GM21447 (cell line): ENCODE measurements at regions not wholly inside any gene's neighbourhood (a gene's known extent, or its start where the extent isn't known, plus 50 kb on each side); places are given as distances from the start of the nearest gene placed in this dataset.
"Not testable (repeated sequence)": the region's sequence is repeated elsewhere in the genome, so short reads cannot be mapped to it uniquely, and the experiment has no call there.

Experiments
- ATAC-seq: cut with Tn5 transposase; IDR thresholded peaks from one replicate; pipeline ENCODE4 v1.9.1; 2021; ENCODE audit not compliant: unreplicated experiment

DNA sequence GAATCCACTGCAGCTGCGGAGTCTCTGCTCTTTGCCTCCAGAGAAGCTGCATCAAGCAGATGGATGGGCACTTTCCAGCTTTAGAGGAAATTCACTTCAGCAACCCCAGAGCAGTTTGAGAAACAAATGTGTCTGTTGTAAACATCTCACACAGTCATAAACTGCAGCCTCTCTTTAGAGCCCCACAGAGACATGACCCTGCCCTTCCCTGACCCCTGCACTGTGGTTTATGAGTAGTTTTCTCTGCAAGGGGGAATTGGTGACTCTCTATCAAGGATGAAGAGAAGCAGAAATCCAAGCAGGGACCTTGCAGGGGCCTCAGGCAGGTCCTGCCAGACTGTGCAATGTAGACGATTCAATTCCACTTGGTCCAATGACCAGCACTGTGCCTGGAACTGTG lies 160.2 kb downstream of the SH2D4B start:
- ATAC-seq, result no peak

DNA sequence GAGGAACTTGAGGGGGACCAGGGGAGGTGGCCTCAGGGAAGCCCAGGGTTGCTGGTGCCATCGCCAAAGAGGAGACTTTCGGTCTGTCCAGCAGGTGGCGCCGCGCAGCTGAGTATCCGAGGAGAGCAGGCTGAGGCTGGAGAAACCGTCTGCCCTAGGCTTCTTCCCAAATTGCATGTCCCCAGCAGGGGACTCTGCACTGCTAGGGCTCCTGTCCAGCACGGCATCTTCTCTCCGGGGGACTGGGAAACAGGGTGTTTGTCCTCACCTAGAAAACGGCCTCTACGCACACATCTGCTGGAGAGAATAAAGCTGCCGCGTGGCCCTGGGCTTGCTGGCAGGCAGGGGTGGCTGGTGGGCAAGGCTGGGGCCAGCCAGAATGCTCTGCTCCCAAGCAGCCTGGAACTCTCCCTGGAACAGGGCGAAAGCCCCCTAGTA lies 161.9 kb downstream of the SH2D4B start:
- peak; percentile 94 for ATAC-seq

- no peak for ATAC-seq
These were observed 162.6 kb downstream of the SH2D4B start for GRCh38 chr10:80700252-80700651.

DNA sequence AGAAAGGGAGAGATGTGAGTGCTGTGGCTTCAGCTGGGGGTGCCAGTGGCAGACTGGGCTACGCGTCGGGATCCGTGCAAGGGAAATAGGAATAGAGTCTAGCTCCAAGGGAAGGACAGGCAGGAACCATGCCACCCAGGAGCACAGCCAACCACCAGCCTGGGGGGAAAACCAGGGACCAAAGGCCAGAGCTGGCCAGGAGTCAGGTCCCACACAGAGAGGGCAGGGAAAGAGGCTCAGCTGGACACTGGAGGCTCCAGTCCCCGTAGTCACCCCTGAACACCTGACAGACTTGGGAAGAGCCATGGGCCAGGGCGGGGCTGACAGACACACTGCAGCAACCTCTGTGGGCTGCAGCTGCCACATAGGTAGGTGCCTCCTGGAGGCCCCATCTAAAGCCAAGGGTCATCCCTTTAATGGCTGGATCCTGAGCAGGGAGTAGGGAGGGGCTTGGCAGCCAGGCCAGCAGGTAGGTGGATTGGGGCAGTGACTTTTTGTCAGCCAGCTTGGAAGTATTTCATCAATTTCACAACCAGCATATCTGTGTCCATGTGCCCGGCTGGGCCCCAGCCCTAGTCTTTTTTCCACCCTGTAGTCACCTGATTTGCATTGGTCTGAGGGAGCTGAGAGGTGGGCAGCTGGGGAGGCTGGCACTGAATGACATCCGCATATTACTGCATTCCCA lies 163.2 kb downstream of the SH2D4B start:
- ATAC-seq, result no peak

DNA sequence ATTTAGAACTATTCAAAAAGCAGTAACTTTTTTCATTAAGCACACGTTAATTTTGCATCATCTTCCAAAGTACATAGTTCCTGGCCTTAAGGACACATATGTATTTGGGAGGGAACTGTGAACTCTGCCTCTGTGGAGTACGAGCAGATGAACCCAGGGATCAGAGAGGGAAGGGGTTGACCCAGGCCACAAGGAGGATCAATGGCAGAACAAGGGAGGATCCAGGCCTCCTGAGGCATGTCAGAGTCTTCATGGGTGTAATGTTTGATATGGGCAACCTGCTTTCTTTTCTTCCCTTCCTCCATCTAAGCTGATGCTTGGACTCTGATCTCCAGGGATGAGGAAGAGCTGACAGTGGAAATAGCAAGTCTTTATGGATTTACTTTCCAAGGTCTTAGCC lies 164.0 kb downstream of the SH2D4B start:
- no peak for ATAC-seq

DNA sequence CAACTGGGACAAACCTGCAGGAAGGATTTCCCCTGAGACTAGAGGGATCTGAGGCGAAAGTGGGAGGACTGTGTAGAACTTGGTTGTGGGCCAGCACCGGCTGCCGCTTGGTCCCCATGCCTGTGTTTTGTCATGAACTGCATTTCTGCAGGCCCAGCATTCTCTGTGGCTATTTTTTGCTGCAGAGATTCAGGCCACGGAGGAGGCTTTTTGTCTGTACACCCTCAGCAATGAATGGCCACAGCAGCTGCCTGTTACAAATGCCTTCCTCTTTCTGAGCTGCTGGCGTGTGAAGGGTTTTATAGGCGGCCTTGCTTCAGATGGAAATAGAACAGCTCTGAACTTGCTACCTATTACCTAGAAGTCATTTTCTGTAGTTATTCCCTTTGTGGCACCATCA lies 164.4 kb downstream of the SH2D4B start:
- ATAC-seq, result no peak

- no peak for ATAC-seq
These were observed 168.2 kb downstream of the SH2D4B start for GRCh38 chr10:80705899-80706298.

GRCh38 chr10:80708185-80708584 lies 170.5 kb downstream of the SH2D4B start:
- no peak for ATAC-seq

- ATAC-seq, result no peak
These were observed 171.1 kb downstream of the SH2D4B start for GRCh38 chr10:80708808-80709207.

DNA sequence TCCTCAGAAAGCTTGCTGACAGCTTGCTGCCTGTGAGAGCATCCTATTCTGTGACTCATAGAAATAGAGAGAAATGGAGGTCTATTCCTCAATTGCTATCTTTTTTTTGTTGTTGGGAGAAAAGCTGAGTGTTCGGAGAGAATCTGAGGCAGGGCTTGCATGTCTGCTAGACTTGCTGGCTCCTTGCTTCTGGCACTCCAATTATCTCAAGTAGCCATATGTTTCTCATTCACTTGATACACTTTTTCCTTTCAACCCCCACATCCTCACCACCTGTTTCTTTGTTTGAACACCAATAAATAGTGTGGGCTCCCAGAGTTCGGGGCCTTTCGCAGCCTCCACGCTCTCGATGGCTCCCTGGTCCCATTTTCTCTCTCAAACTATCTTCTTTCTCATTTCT lies 172.2 kb downstream of the SH2D4B start:
- no peak for ATAC-seq

DNA sequence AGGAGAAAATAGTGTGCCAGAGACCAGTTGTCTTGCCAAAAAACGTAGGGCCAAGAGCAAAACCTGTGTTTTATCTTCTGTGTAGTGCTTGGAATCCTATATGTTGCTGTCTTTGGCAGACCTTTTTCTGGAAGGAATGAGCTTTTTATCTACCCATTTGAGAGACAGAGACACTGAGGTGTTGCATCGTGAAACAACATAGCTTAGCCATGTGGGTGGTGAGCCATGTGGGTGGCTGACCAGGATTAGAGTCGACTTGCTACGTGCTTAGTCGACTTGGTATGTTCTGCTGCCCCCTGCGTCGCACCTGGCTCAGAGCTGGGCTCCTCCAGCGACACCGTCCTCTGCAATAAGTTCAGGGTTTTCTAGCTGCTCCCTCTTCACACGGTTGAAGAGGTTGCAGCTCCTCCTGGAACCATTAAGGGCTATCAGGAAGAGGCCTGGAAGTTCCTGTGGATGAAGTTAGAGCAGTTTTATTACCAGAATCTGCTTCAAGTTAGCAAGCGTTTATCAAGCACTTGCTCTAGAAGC lies 175.8 kb downstream of the SH2D4B start:
- ATAC-seq, result no peak

- ATAC-seq, result no peak
These were observed 176.9 kb downstream of the SH2D4B start for GRCh38 chr10:80714566-80714965.

- no peak for ATAC-seq
These were observed 180.3 kb downstream of the SH2D4B start for GRCh38 chr10:80718024-80718423.

DNA sequence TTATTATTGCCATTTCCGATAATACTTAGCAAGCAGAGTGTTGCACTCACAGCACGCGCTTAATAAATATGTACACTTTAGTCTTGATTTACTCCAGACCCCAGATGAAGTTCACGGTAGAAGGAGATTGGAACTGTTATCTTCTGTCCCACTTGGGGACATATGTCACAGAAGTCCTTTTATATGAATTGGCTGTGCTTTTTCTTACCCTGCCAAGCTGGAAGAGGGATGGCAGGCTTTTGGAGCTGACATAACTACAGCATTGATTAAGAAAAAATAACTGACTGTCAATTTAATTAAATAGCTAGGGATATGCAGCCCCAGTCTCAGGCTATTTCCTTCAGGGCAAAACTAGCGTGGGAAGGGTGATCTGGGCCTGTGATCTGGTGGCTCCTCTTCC lies 182.2 kb downstream of the SH2D4B start:
- no peak for ATAC-seq

GRCh38 chr10:80720549-80720948 lies 182.8 kb downstream of the SH2D4B start:
- ATAC-seq, result no peak

DNA sequence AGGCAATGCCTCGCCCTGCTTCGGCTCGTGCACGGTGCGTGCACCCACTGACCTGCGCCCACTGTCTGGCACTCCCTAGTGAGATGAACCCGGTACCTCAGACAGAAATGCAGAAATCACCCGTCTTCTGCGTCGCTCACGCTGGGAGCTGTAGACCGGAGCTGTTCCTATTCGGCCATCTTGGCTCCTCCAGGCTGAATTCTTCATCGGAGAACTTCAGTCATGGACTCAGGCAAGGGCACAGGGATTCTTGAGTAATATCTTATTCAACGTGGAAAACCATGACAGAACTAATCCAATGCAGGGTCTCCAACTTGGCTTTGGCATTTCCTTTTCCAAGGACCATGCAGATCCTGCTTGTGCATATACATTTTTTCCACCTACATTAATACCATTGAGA lies 190.7 kb downstream of the SH2D4B start:
- ATAC-seq, result not testable (repeated sequence)

DNA sequence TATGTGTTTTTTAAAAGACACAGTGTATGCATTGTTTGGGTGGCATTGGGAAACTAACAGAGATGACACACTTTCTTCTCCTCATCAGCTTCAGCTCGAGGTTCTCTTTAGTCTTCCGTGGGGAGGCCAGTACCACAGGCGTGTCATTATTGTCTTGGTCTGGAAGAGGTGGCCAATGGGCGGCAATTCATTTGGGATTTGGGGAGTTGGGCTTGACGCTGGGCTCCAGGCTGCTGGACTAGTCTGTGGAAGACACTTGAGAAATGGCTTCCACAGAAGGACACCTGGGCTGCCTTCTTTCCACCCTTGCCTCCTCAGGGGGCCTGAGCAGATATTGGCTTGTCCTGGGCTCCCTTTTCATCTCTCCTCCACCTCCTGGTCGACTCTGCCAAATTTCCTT lies 192.2 kb downstream of the SH2D4B start:
- ATAC-seq, result no peak

DNA sequence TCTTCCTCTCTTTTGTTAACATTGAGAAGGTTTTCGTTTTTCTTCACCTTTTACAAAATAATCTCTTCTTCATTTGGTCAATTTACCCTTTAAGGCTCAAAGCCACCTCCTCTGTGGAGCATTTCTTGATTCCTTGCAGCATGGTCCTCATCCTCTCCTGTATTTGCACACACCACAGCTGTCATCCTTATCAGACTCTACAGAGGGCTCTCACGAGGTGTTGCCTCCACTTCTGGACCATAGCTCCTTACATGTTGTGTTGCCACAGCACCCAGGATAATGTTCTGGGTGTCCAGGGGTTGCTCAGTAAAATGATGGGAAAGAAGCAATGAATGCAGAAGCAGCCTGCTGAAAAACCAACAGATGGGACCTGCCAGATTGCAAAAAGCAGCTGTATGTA lies 192.8 kb downstream of the SH2D4B start:
- no peak for ATAC-seq

DNA sequence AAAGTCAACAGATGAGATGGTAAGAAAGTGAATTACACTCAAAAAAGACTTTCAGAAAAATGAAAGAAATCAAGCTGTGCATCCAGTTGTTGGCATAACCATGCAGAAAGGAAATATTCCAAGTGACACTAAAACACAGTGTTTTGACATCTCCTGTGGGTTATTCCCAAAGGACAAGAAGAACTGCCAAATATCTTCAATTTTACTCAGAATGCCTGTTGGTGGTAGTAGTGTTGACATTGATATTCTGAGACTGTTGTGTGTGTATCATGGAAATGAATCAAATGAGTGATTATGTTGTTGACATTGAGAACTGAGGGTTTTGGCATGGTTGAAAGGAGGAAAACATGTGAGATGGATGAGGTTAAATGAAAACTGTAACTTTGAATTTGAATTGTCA lies 196.9 kb downstream of the SH2D4B start:
- no peak for ATAC-seq

DNA sequence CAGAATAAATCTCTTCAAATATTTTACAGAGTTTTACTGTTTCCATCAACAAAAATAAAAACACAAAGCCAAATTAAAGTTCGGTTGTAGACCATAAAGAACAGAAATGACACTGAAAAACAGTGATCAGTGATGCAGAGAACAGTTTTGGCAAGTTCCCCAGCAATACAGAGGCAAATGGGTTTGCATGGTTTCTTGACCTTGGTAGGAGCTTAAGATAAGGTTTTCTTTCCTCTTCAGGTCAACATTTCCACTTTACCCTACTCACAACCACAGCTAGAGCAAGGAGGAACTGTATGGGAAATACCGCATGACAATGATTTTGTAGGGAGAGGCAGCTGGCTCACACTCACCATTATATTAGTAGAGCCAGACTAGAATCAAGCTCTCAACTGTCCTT lies 199.5 kb downstream of the SH2D4B start:
- no peak for ATAC-seq

- no peak for ATAC-seq
These were observed 201.6 kb downstream of the SH2D4B start for GRCh38 chr10:80739328-80739727.

GRCh38 chr10:80739963-80740715 lies 202.4 kb downstream of the SH2D4B start:
- ATAC-seq, result no peak
